SK-N-SH (cell line): ENCODE measurements at regions not wholly inside any gene's neighbourhood (a gene's known extent, or its start where the extent isn't known, plus 50 kb on each side); places are given as distances from the start of the nearest gene placed in this dataset.

Experiments used
- CTCF ChIA-PET: fragments of 300-600, 350-600 bp; formaldehyde crosslinking; extraction: SDS; loops from one replicate; lab custom pipeline; 2021; lab: Yijun Ruan, JAX
- POLR2A ChIA-PET: fragments of 350-600 bp; sonication (Branson Sonifier 250); formaldehyde crosslinking; extraction: SDS; loops from one replicate; lab custom pipeline; 2020; ENCODE audit warnings: antibody characterized with exemption, inconsistent platforms; lab: Yijun Ruan, JAX
- DNase-seq: peaks from one replicate; pipeline ENCODE4 v3.0.0; 2012
- H2AFZ ChIP-seq: fragments of 200-600 bp; sonication (generic); 2 replicates; pipeline ENCODE4 v1.8.1; 2016; ENCODE audit warnings: antibody characterized with exemption, mild to moderate bottlenecking, low read depth
- H3F3A ChIP-seq: fragments of 200-600 bp; sonication (generic); replicated peaks from 2 replicates; pipeline ENCODE3; 2016; ENCODE audit warnings: antibody characterized with exemption, mild to moderate bottlenecking; ENCODE audit not compliant: insufficient read depth
- H3K27ac ChIP-seq, 2 experiments: fragments of 200-500 bp in 1 of 2; fragments of 200-600 bp in 1 of 2; sonication (Bioruptor generic) in 1 of 2; sonication (generic), shearing (Covaris generic) in 1 of 2; 2 replicates each; pipeline versions ENCODE4 v1.5.1 to v1.6.1; 2014 to 2016; ENCODE audit warnings: low read depth in 2 of 2, inconsistent platforms in 1 of 2, low read length in 1 of 2, mild to moderate bottlenecking in 1 of 2, mixed read lengths in 1 of 2
- H3K27me3 ChIP-seq: fragments of 200-600 bp; sonication (generic), shearing (Covaris generic); 2 replicates; pipeline ENCODE4 v1.6.1; 2016; ENCODE audit warnings: mixed run types; ENCODE audit not compliant: insufficient read depth
- H3K36me3 ChIP-seq, 2 experiments: fragments of 200-500 bp in 1 of 2; fragments of 200-600 bp in 1 of 2; sonication (Bioruptor generic) in 1 of 2; sonication (generic) in 1 of 2; replicated peaks in 1 of 2; 2 replicates each; pipeline versions ENCODE3 to v1.5.1; 2014 to 2016; ENCODE audit warnings: low read length in 1 of 2, mild to moderate bottlenecking in 1 of 2; ENCODE audit not compliant: insufficient read depth in 2 of 2, control insufficient read depth in 1 of 2
- H3K4me1 ChIP-seq, 2 experiments: fragments of 200-500 bp in 1 of 2; fragments of 200-600 bp in 1 of 2; sonication (Bioruptor generic) in 1 of 2; sonication (generic), shearing (Covaris generic) in 1 of 2; 2 replicates each; pipeline versions ENCODE4 v1.5.1 to v1.6.1; 2014 to 2016; ENCODE audit warnings: low read depth in 1 of 2, low read length in 1 of 2, mixed run types in 1 of 2; ENCODE audit not compliant: insufficient read depth in 2 of 2, control insufficient read depth in 1 of 2
- H3K4me2 ChIP-seq: fragments of 200-600 bp; sonication (generic), shearing (Covaris generic); 2 replicates; pipeline ENCODE4 v1.6.1; 2017; ENCODE audit warnings: mixed run types
- H3K4me3 ChIP-seq, 2 experiments: fragments of 200-500 bp in 1 of 2; fragments of 200-600 bp in 1 of 2; sonication (Bioruptor generic) in 1 of 2; sonication (generic), shearing (Covaris generic) in 1 of 2; 2 replicates each; pipeline versions ENCODE4 v1.5.1 to v1.8.1; 2014 to 2016; ENCODE audit warnings: low read depth in 2 of 2, inconsistent platforms in 1 of 2, low read length in 1 of 2, mild to moderate bottlenecking in 1 of 2, mixed read lengths in 1 of 2, moderate library complexity in 1 of 2
- H3K79me2 ChIP-seq: fragments of 200-600 bp; sonication (generic); 2 replicates; pipeline ENCODE4 v1.8.1; 2017; ENCODE audit warnings: mild to moderate bottlenecking; ENCODE audit not compliant: insufficient read depth
- H3K9ac ChIP-seq: fragments of 200-600 bp; sonication (generic); 2 replicates; pipeline ENCODE4 v1.6.1; 2017; ENCODE audit warnings: mixed run types
- H3K9me2 ChIP-seq: fragments of 200-600 bp; sonication (generic); 2 replicates; pipeline ENCODE4 v1.6.1; 2017; ENCODE audit warnings: mixed run types
- H3K9me3 ChIP-seq: fragments of 200-600 bp; sonication (generic); 2 replicates; pipeline ENCODE4 v1.6.1; 2017; ENCODE audit warnings: mixed run types, mild to moderate bottlenecking, moderate library complexity
- H4K20me1 ChIP-seq: fragments of 200-600 bp; sonication (generic); 2 replicates; pipeline ENCODE4 v1.6.1; 2017; ENCODE audit warnings: mild to moderate bottlenecking, mixed run types; ENCODE audit not compliant: insufficient read depth
- CHD2 ChIP-seq: fragments of 150-350 bp; IDR thresholded peaks from 2 replicates; pipeline ENCODE4 v1.6.1; 2018; ENCODE audit warnings: low read length; ENCODE audit not compliant: partially characterized antibody
- CTCF ChIP-seq: fragments of 200-600 bp; sonication (generic); IDR thresholded peaks from 2 replicates; pipeline ENCODE4 v1.6.1; 2017; ENCODE audit warnings: antibody characterized with exemption, mild to moderate bottlenecking, moderate library complexity
- ELF1 ChIP-seq: IDR thresholded peaks from 2 replicates; pipeline ENCODE4 v1.4.0; 2012
- EP300 ChIP-seq, 2 experiments: IDR thresholded peaks; 2 replicates each; pipeline versions ENCODE4 v1.4.0 to v1.6.1; 2012; ENCODE audit warnings: borderline replicate concordance in 1 of 2, low read depth in 1 of 2, low read length in 1 of 2
- FOXJ3 ChIP-seq: sonication (generic); formaldehyde crosslinking; IDR thresholded peaks from 2 replicates; pipeline ENCODE4 v1.5.1; 2020; ENCODE audit warnings: mild to moderate bottlenecking, missing genetic modification reagents
- FOXM1 ChIP-seq: IDR thresholded peaks from 2 replicates; pipeline ENCODE4 v1.4.0; 2012; ENCODE audit warnings: low read depth, mild to moderate bottlenecking
- GABPA ChIP-seq: IDR thresholded peaks from 2 replicates; pipeline ENCODE4 v1.4.0; 2012; ENCODE audit warnings: low read depth, mild to moderate bottlenecking
- GATA2 ChIP-seq: sonication (generic); formaldehyde crosslinking; IDR thresholded peaks from 2 replicates; pipeline ENCODE4 v1.5.0; 2020; ENCODE audit warnings: mild to moderate bottlenecking, missing genetic modification reagents
- JUND ChIP-seq: IDR thresholded peaks from 2 replicates; pipeline ENCODE4 v1.4.0; 2012
- NFIC ChIP-seq: IDR thresholded peaks from 2 replicates; pipeline ENCODE4 v1.4.0; 2012; ENCODE audit warnings: borderline replicate concordance
- NRF1 ChIP-seq: IDR thresholded peaks from 2 replicates; pipeline ENCODE4 v1.6.1; 2012; ENCODE audit warnings: low read depth, mild to moderate bottlenecking, low read length
- RAD21 ChIP-seq: IDR thresholded peaks from 2 replicates; pipeline ENCODE4 v1.6.1; 2012; ENCODE audit warnings: mild to moderate bottlenecking, low read length
- RFX5 ChIP-seq: IDR thresholded peaks from 2 replicates; pipeline ENCODE4 v1.6.1; 2012; ENCODE audit warnings: mild to moderate bottlenecking, improper control_type of control experiment, low read length
- RXRA ChIP-seq: IDR thresholded peaks from 2 replicates; pipeline ENCODE4 v1.4.0; 2012; ENCODE audit warnings: low read depth, mild to moderate bottlenecking, borderline replicate concordance
- SIN3A ChIP-seq: IDR thresholded peaks from 2 replicates; pipeline ENCODE4 v1.6.1; 2012; ENCODE audit warnings: low read depth, mild to moderate bottlenecking, low read length, moderate library complexity, borderline replicate concordance
- TAF1 ChIP-seq: IDR thresholded peaks from 2 replicates; pipeline ENCODE4 v1.6.1; 2012; ENCODE audit warnings: low read depth, mild to moderate bottlenecking, low read length, moderate library complexity, borderline replicate concordance
- TEAD4 ChIP-seq: IDR thresholded peaks from 2 replicates; pipeline ENCODE4 v1.4.0; 2012; ENCODE audit warnings: mild to moderate bottlenecking, borderline replicate concordance; ENCODE audit not compliant: insufficient read depth
- ZBTB33 ChIP-seq: IDR thresholded peaks from 2 replicates; pipeline ENCODE4 v1.4.0; 2012; ENCODE audit warnings: low read depth, borderline replicate concordance
- WGBS: methylation state at CpG from one replicate; pipeline ENCODE4 v1.1.6; 2017; ENCODE audit warnings: low lambda C conversion rate; 5-methylcytosine and 5-hydroxymethylcytosine counted together
- TF ChIP-seq, protein P1 (sequence below): fragments of 150-350 bp; IDR thresholded peaks from 2 replicates; pipeline ENCODE4 v1.6.1; 2016; ENCODE audit warnings: mild to moderate bottlenecking, low read depth, low read length

GRCh38 chr10:11682267-11682683 lies 59.9 kb upstream of the ECHDC3 start:
- 95% methylated on average over 6 of the region's 6 CpGs for WGBS
- no peaks in the 10 kb centered on the region for H3K79me2 ChIP-seq
- no peak for TF ChIP-seq SIN3A
- no peak for TF ChIP-seq FOXM1
- TF ChIP-seq RXRA, result no peak
- TF ChIP-seq, protein P1, sequence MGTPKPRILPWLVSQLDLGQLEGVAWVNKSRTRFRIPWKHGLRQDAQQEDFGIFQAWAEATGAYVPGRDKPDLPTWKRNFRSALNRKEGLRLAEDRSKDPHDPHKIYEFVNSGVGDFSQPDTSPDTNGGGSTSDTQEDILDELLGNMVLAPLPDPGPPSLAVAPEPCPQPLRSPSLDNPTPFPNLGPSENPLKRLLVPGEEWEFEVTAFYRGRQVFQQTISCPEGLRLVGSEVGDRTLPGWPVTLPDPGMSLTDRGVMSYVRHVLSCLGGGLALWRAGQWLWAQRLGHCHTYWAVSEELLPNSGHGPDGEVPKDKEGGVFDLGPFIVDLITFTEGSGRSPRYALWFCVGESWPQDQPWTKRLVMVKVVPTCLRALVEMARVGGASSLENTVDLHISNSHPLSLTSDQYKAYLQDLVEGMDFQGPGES, result no peak
- TF ChIP-seq JUND, result no peak
- no peak for TF ChIP-seq GATA2 (CRISPR knock-in tag)
- no peak for TF ChIP-seq ZBTB33
- no peak for TF ChIP-seq CTCF
- TF ChIP-seq NRF1, result no peak
- TF ChIP-seq GABPA, result no peak
- TF ChIP-seq TAF1, result no peak
- no peak for TF ChIP-seq CHD2
- TF ChIP-seq RFX5, result no peak
- TF ChIP-seq RAD21, result no peak
- TF ChIP-seq TEAD4, result no peak
- no peak for TF ChIP-seq NFIC
- no peak for TF ChIP-seq EP300 (IDR thresholded peaks at IDR 0.05; ENCODE audit: borderline replicate concordance in 1 of 2, low read depth in 1 of 2, low read length in 1 of 2)
- TF ChIP-seq ELF1, result no peak
- TF ChIP-seq FOXJ3 (CRISPR knock-in tag), result no peak
- peaks cover 2 to 10% of the 10 kb centered on the region in 2 experiments; a peak in 2 of 4 replicates for H3K4me1 ChIP-seq
- no peaks in the 10 kb centered on the region for H3K36me3 ChIP-seq
- H3K9ac ChIP-seq, result no peak overlapping the region
- no peak for DNase-seq
- POLR2A ChIA-PET, result no interaction called here
- no peak overlapping the region for H3K4me3 ChIP-seq
- no peak overlapping the region for H3K4me2 ChIP-seq
- H3K27me3 ChIP-seq, result no peaks in the 10 kb centered on the region; the same call in 1 of the 2 replicates
- CTCF ChIA-PET, result no interaction called here
- H3K9me3 ChIP-seq, result no peaks in the 10 kb centered on the region
- H2AFZ ChIP-seq, result no peak overlapping the region
- H3K27ac ChIP-seq, result no peak overlapping the region
- H3K9me2 ChIP-seq, result no peaks in the 10 kb centered on the region
- H3F3A ChIP-seq, result no peaks in the 10 kb centered on the region
- H4K20me1 ChIP-seq, result no peaks in the 10 kb centered on the region
